ENCODE measurements at regions not wholly inside any gene's neighbourhood (a gene's known extent, or its start where the extent isn't known, plus 50 kb on each side); places are given as distances from the start of the nearest gene placed in this dataset.

GRCh38 chr3:107271787-107272387 is 105.4 kb upstream of the CCDC54 start:
- Histone ChIP-seq H3K36me3 (ENCODE audit: insufficient read depth, low read length) (no peaks in the 10 kb centered on the region), H3K4me3 (ENCODE audit: low read length) (no peak overlapping the region), H3K27me3 (ENCODE audit: control insufficient read depth, insufficient read depth, low read length) (no peaks in the 10 kb centered on the region), H3K4me1 (ENCODE audit: control insufficient read depth, insufficient read depth, low read length) (no peaks in the 10 kb centered on the region), H3K4me2 (ENCODE audit: low read length) (no peak overlapping the region), H3K9ac (ENCODE audit: low read depth, low read length) (no peak overlapping the region), H3K9me3 (replicated peaks; ENCODE audit: low read length) (no peaks in the 10 kb centered on the region)

- no peaks in the 10 kb centered on the region for H3K4me1 ChIP-seq (ENCODE audit: control insufficient read depth, insufficient read depth, low read length)
- H3K4me3 ChIP-seq (ENCODE audit: low read length) = no peak overlapping the region
- H3K9me3 ChIP-seq (replicated peaks; ENCODE audit: low read length) = no peaks in the 10 kb centered on the region
- no peaks in the 10 kb centered on the region for H3K27me3 ChIP-seq (ENCODE audit: control insufficient read depth, insufficient read depth, low read length)
- H3K4me2 ChIP-seq (ENCODE audit: low read length) = no peak overlapping the region
- no peak overlapping the region for H3K9ac ChIP-seq (ENCODE audit: low read depth, low read length)
- H3K36me3 ChIP-seq (ENCODE audit: insufficient read depth, low read length) = no peaks in the 10 kb centered on the region
These were observed 104.8 kb upstream of the CCDC54 start for GRCh38 chr3:107272471-107272870.

GRCh38 chr3:107272885-107273284 is 104.4 kb upstream of the CCDC54 start:
- no peaks in the 10 kb centered on the region for H3K36me3 ChIP-seq (ENCODE audit: insufficient read depth, low read length)
- no peaks in the 10 kb centered on the region for H3K9me3 ChIP-seq (replicated peaks; ENCODE audit: low read length)
- H3K4me3 ChIP-seq (ENCODE audit: low read length) = no peak overlapping the region
- no peak overlapping the region for H3K9ac ChIP-seq (ENCODE audit: low read depth, low read length)
- H3K27me3 ChIP-seq (ENCODE audit: control insufficient read depth, insufficient read depth, low read length) = no peaks in the 10 kb centered on the region
- no peaks in the 10 kb centered on the region for H3K4me1 ChIP-seq (ENCODE audit: control insufficient read depth, insufficient read depth, low read length)
- H3K4me2 ChIP-seq (ENCODE audit: low read length) = no peak overlapping the region

- H3K9me3 ChIP-seq (replicated peaks; ENCODE audit: low read length) = no peaks in the 10 kb centered on the region
- H3K36me3 ChIP-seq (ENCODE audit: insufficient read depth, low read length) = no peaks in the 10 kb centered on the region
- H3K4me2 ChIP-seq (ENCODE audit: low read length) = no peak overlapping the region
- H3K4me1 ChIP-seq (ENCODE audit: control insufficient read depth, insufficient read depth, low read length) = no peaks in the 10 kb centered on the region
- no peak overlapping the region for H3K9ac ChIP-seq (ENCODE audit: low read depth, low read length)
- H3K4me3 ChIP-seq (ENCODE audit: low read length) = no peak overlapping the region
- H3K27me3 ChIP-seq (ENCODE audit: control insufficient read depth, insufficient read depth, low read length) = no peaks in the 10 kb centered on the region
These were observed 103.5 kb upstream of the CCDC54 start for GRCh38 chr3:107273771-107274170.

- Histone ChIP-seq H3K9me3 (replicated peaks; ENCODE audit: low read length) (no peaks in the 10 kb centered on the region), H3K4me2 (ENCODE audit: low read length) (no peak overlapping the region), H3K4me1 (ENCODE audit: control insufficient read depth, insufficient read depth, low read length) (no peaks in the 10 kb centered on the region), H3K36me3 (ENCODE audit: insufficient read depth, low read length) (no peaks in the 10 kb centered on the region), H3K9ac (ENCODE audit: low read depth, low read length) (no peak overlapping the region), H3K27me3 (ENCODE audit: control insufficient read depth, insufficient read depth, low read length) (no peaks in the 10 kb centered on the region), H3K4me3 (ENCODE audit: low read length) (no peak overlapping the region)
These were observed 101.7 kb upstream of the CCDC54 start for GRCh38 chr3:107275511-107275910.

- Histone ChIP-seq H3K9me3 (replicated peaks; ENCODE audit: low read length) (no peaks in the 10 kb centered on the region), H3K4me1 (ENCODE audit: control insufficient read depth, insufficient read depth, low read length) (peaks cover 19% of the 10 kb centered on the region), H3K9ac (ENCODE audit: low read depth, low read length) (no peak overlapping the region), H3K4me3 (ENCODE audit: low read length) (no peak overlapping the region), H3K4me2 (ENCODE audit: low read length) (peak overlapping the region; percentile 13), H3K36me3 (ENCODE audit: insufficient read depth, low read length) (no peaks in the 10 kb centered on the region), H3K27me3 (ENCODE audit: control insufficient read depth, insufficient read depth, low read length) (no peaks in the 10 kb centered on the region)
These were observed 93.3 kb upstream of the CCDC54 start for GRCh38 chr3:107283948-107284347.

GRCh38 chr3:107284612-107285011 is 92.6 kb upstream of the CCDC54 start:
- Histone ChIP-seq H3K4me2 (ENCODE audit: low read length) (peak overlapping the region; percentile 13), H3K4me1 (ENCODE audit: control insufficient read depth, insufficient read depth, low read length) (peaks cover 19% of the 10 kb centered on the region), H3K36me3 (ENCODE audit: insufficient read depth, low read length) (no peaks in the 10 kb centered on the region), H3K27me3 (ENCODE audit: control insufficient read depth, insufficient read depth, low read length) (no peaks in the 10 kb centered on the region), H3K9ac (ENCODE audit: low read depth, low read length) (no peak overlapping the region), H3K9me3 (replicated peaks; ENCODE audit: low read length) (no peaks in the 10 kb centered on the region), H3K4me3 (ENCODE audit: low read length) (no peak overlapping the region)

GRCh38 chr3:107285197-107285596 is 92.0 kb upstream of the CCDC54 start:
- H3K27me3 ChIP-seq (ENCODE audit: control insufficient read depth, insufficient read depth, low read length) = no peaks in the 10 kb centered on the region
- H3K36me3 ChIP-seq (ENCODE audit: insufficient read depth, low read length) = no peaks in the 10 kb centered on the region
- H3K9me3 ChIP-seq (replicated peaks; ENCODE audit: low read length) = no peaks in the 10 kb centered on the region
- H3K4me3 ChIP-seq (ENCODE audit: low read length) = no peak overlapping the region
- peaks cover 19% of the 10 kb centered on the region for H3K4me1 ChIP-seq (ENCODE audit: control insufficient read depth, insufficient read depth, low read length)
- peak overlapping the region; percentile 13 for H3K4me2 ChIP-seq (ENCODE audit: low read length)
- no peak overlapping the region for H3K9ac ChIP-seq (ENCODE audit: low read depth, low read length)

- H3K4me1 ChIP-seq (ENCODE audit: control insufficient read depth, insufficient read depth, low read length) = peaks cover 12% of the 10 kb centered on the region
- no peak overlapping the region for H3K4me3 ChIP-seq (ENCODE audit: low read length)
- H3K36me3 ChIP-seq (ENCODE audit: insufficient read depth, low read length) = no peaks in the 10 kb centered on the region
- no peaks in the 10 kb centered on the region for H3K27me3 ChIP-seq (ENCODE audit: control insufficient read depth, insufficient read depth, low read length)
- H3K9me3 ChIP-seq (replicated peaks; ENCODE audit: low read length) = no peaks in the 10 kb centered on the region
- no peak overlapping the region for H3K9ac ChIP-seq (ENCODE audit: low read depth, low read length)
- no peak overlapping the region for H3K4me2 ChIP-seq (ENCODE audit: low read length)
These were observed 87.9 kb upstream of the CCDC54 start for GRCh38 chr3:107289354-107289753.

- H3K4me3 ChIP-seq (ENCODE audit: low read length) = no peak overlapping the region
- H3K4me2 ChIP-seq (ENCODE audit: low read length) = no peak overlapping the region
- no peak overlapping the region for H3K9ac ChIP-seq (ENCODE audit: low read depth, low read length)
- H3K9me3 ChIP-seq (replicated peaks; ENCODE audit: low read length) = no peaks in the 10 kb centered on the region
- no peaks in the 10 kb centered on the region for H3K36me3 ChIP-seq (ENCODE audit: insufficient read depth, low read length)
- H3K27me3 ChIP-seq (ENCODE audit: control insufficient read depth, insufficient read depth, low read length) = no peaks in the 10 kb centered on the region
- H3K4me1 ChIP-seq (ENCODE audit: control insufficient read depth, insufficient read depth, low read length) = no peaks in the 10 kb centered on the region
These were observed 83.1 kb upstream of the CCDC54 start for GRCh38 chr3:107294117-107294516.

- Histone ChIP-seq H3K4me2 (ENCODE audit: low read length) (no peak overlapping the region), H3K9ac (ENCODE audit: low read depth, low read length) (no peak overlapping the region), H3K27me3 (ENCODE audit: control insufficient read depth, insufficient read depth, low read length) (no peaks in the 10 kb centered on the region), H3K36me3 (ENCODE audit: insufficient read depth, low read length) (no peaks in the 10 kb centered on the region), H3K4me1 (ENCODE audit: control insufficient read depth, insufficient read depth, low read length) (no peaks in the 10 kb centered on the region), H3K4me3 (ENCODE audit: low read length) (no peak overlapping the region), H3K9me3 (replicated peaks; ENCODE audit: low read length) (no peaks in the 10 kb centered on the region)
These were observed 79.6 kb upstream of the CCDC54 start for GRCh38 chr3:107297597-107297996.

- H3K9ac ChIP-seq (ENCODE audit: low read depth, low read length) = no peak overlapping the region
- H3K4me2 ChIP-seq (ENCODE audit: low read length) = no peak overlapping the region
- H3K9me3 ChIP-seq (replicated peaks; ENCODE audit: low read length) = no peaks in the 10 kb centered on the region
- H3K4me1 ChIP-seq (ENCODE audit: control insufficient read depth, insufficient read depth, low read length) = no peaks in the 10 kb centered on the region
- no peaks in the 10 kb centered on the region for H3K36me3 ChIP-seq (ENCODE audit: insufficient read depth, low read length)
- no peak overlapping the region for H3K4me3 ChIP-seq (ENCODE audit: low read length)
- H3K27me3 ChIP-seq (ENCODE audit: control insufficient read depth, insufficient read depth, low read length) = no peaks in the 10 kb centered on the region
These were observed 70.0 kb upstream of the CCDC54 start for GRCh38 chr3:107307205-107307604.

Data from skeletal muscle satellite cell (primary cell).